Upper lobe of left lung (tissue), 4 donors: ENCODE measurements at regions not wholly inside any gene's neighbourhood (a gene's known extent, or its start where the extent isn't known, plus 50 kb on each side); places are given as distances from the start of the nearest gene placed in this dataset.

Experiments
- CTCF ChIP-seq, 6 experiments: fragments of 450-650 bp in 4 of 6; fragments of 200-600 bp in 2 of 6; sonication (generic) in 2 of 6; IDR thresholded peaks; one replicate each; pipeline ENCODE4 v1.5.1; 2016 to 2019; ENCODE audit warnings: antibody characterized with exemption in 6 of 6
- EP300 ChIP-seq, 4 donors: sonication (generic); formaldehyde crosslinking; IDR thresholded peaks; one replicate each; pipeline ENCODE4 v1.5.1; 2017; ENCODE audit warnings: antibody characterized with exemption in 4 of 4, control low read depth in 2 of 4
- POLR2A ChIP-seq, 4 donors: fragments of 450-650 bp; IDR thresholded peaks; one replicate each; pipeline ENCODE4 v1.5.1; 2016 to 2017; ENCODE audit warnings: antibody characterized with exemption in 4 of 4, mild to moderate bottlenecking in 2 of 4
- POLR2AphosphoS5 ChIP-seq, 2 donors: sonication (generic); formaldehyde crosslinking; IDR thresholded peaks; one replicate each; pipeline ENCODE4 v1.5.1; 2017; ENCODE audit warnings: antibody characterized with exemption in 2 of 2

GRCh38 chr4:189414021-189414420 is 526.7 kb upstream of the FRG1 start:
- TF ChIP-seq POLR2AphosphoS5 (IDR thresholded peaks at IDR 0.05) (no peak), CTCF (IDR thresholded peaks at IDR 0.05) (no peak), EP300 (IDR thresholded peaks at IDR 0.05) (no peak), POLR2A (IDR thresholded peaks at IDR 0.05) (no peak)
